ENCODE measurements at regions not wholly inside any gene's neighbourhood (a gene's known extent, or its start where the extent isn't known, plus 50 kb on each side); places are given as distances from the start of the nearest gene placed in this dataset.
"Not testable (repeated sequence)": the region's sequence is repeated elsewhere in the genome, so short reads cannot be mapped to it uniquely, and the experiment has no call there.

DNA sequence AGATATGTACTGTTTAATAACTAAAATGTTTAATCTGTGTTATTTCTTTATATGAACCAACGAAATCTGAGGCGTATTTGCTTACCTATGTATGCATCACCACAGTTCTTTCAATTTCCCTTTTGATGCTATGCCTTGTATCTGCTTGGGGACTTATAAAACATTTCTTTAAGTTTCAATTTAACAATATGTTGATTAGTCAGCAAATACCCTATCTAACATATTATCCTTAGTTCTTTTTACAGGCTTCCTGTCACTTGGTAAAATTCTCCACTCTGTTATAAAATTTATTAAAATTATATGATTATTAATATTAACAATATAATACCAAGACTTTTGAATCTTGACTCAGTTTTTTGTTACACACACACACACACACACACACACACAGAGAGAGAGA lies 174.3 kb downstream of the CPS1 start:
- DNase-seq (ENCODE audit: insufficient read length) (no peak), FAIRE-seq (no peak)

DNA sequence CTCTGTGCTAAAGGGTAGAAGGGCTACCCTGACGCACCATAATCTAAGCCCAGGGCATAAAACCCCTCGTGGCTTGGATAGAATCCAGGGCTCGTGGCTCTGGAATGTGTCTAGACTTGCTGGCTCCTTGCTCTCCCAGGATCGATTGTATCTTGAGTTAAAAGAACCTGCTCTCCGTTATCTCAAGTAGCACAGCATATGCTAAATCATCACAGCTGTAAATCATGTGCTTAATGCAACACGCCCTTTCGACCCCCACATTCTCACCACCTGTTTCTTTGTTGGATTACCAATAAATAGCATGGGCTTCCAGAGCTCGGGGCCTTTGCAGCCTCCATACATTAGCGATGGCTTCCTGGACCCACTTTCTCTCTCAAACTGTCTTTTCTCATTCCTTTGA lies 190.4 kb downstream of the CPS1 start:
- FAIRE-seq; DNase-seq (ENCODE audit: insufficient read length): not testable (repeated sequence)

More for the DNA sequence above, 174.3 kb downstream of the CPS1 start:
- TF ChIP-seq POLR2AphosphoS5 (IDR thresholded peaks at IDR 0.05; ENCODE audit: low read depth, low read length) (no peak), TAF1 (IDR thresholded peaks at IDR 0.05; ENCODE audit: borderline replicate concordance, low read depth, low read length) (no peak), POLR2A (IDR thresholded peaks at IDR 0.05; ENCODE audit: low read depth, low read length) (no peak)

DNA sequence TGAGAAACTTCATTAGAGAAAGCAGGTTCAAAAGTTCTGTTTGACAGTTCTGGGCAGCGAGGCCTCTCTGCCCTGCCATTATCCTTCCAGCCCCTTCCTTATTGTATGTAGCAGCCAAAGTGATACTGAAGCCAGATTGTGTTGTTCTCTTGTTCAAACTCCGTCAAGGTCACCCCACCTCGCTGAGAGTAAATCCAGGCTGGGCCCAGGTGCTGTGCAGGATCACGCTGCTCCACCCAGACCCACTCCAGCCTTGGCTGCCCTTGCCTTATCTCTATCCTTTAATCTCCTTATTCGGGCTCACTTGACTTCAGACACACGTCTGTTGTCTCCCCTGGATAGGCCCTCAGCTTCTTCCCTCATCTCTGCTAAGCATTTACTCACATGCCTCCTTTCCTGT lies 196.1 kb downstream of the CPS1 start:
- FAIRE-seq (no peak), DNase-seq (ENCODE audit: insufficient read length) (no peak)
- no peak for TF ChIP-seq POLR2AphosphoS5 (IDR thresholded peaks at IDR 0.05; ENCODE audit: low read depth, low read length)
- no peak for TF ChIP-seq POLR2A (IDR thresholded peaks at IDR 0.05; ENCODE audit: low read depth, low read length)
- TF ChIP-seq TAF1 (IDR thresholded peaks at IDR 0.05; ENCODE audit: borderline replicate concordance, low read depth, low read length), result no peak

DNA sequence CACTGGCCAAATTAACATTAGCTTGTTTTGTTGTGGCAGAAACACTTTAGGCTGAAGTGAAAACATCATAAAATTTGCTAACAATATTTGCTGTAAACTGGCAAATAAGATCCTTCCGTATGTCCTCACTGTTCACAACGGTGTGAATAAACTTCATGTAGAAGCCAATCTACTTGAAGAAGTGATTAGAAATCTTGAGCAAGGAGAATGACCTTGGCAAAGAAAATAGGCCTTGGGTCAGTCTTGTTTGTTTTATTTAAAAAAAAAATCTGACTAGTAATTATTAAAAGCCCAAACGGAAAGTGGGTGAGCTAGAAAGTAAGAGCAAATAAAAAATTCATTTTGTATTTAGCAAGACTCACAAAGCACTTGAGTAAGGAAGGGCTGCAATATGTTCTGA lies 197.0 kb downstream of the CPS1 start:
- TF ChIP-seq TAF1 (IDR thresholded peaks at IDR 0.05; ENCODE audit: borderline replicate concordance, low read depth, low read length) (no peak), POLR2AphosphoS5 (IDR thresholded peaks at IDR 0.05; ENCODE audit: low read depth, low read length) (no peak), POLR2A (IDR thresholded peaks at IDR 0.05; ENCODE audit: low read depth, low read length) (no peak)
- DNase-seq (ENCODE audit: insufficient read length) (no peak), FAIRE-seq (no peak)

DNA sequence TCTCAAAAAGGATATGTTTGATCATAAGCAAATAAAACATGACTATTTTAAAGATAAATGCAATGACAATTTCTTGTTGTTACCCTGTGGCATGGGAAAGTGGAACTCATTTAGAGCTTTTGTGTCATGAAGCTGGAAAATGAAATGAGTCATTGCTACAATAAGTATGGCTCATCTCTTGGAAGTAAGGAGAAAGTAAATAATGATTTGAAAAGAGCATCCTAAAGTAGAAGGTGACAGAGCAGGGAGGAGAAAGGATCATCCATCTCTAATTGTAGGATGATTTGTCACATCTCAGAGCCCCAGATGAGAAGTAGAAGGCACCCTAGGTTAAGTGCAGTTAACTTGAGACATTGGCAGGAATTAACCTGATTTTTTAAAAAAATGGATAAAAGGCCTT lies 200.5 kb downstream of the CPS1 start:
- FAIRE-seq (no peak), DNase-seq (ENCODE audit: insufficient read length) (no peak)

DNA sequence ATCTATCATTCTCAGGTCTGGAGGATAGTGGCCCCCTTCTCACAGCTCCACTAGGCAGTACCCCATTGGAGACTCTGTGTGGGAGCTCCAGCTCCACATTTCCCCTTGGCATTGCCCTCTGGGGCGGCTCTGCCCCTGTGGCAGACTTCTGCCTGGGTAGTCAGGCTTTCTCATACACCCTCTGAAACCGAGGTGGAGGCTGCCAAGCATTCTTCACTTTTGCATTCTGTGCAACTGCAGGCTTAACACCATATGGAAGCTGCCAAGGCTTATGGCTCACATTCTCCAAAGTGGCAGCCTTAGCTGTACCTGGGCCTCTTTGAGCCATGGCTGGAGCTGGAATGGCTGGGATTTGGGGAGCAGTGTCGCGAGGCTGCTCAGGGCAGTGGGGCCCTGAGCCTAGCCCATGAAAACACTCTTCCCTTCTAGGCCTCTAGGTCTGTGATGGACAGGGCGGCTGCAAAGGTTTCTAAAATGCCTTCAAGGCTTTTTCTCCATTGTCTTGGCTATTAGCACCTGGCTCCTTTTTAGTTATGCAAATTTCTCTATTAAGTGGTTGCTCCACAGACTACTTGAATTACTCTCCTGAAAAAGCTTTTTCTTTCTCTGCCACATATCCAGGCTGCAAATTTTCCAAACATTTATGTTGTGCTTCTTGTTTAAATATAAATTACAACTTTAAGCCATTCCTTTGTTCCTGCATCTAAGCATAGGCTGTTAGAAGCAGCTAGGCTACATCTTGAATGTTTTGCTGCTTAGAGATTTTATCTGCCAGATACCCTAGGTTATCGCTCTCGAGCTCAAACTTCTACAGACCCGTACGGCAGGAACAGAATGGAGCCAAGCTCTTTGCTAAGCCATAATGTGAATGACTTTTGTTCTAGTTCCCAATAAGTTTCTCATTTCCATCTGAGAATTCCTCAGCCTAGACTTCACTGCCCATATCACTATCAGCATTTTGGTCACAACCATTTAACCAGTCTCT lies 206.5 kb downstream of the CPS1 start:
- TF ChIP-seq TAF1 (IDR thresholded peaks at IDR 0.05; ENCODE audit: borderline replicate concordance, low read depth, low read length) (no peak), POLR2AphosphoS5 (IDR thresholded peaks at IDR 0.05; ENCODE audit: low read depth, low read length) (no peak), POLR2A (IDR thresholded peaks at IDR 0.05; ENCODE audit: low read depth, low read length) (no peak)
- FAIRE-seq (no peak), DNase-seq (ENCODE audit: insufficient read length) (no peak)

More for the DNA sequence above, 200.5 kb downstream of the CPS1 start:
- TF ChIP-seq POLR2A (IDR thresholded peaks at IDR 0.05; ENCODE audit: low read depth, low read length) (no peak), TAF1 (IDR thresholded peaks at IDR 0.05; ENCODE audit: borderline replicate concordance, low read depth, low read length) (no peak), POLR2AphosphoS5 (IDR thresholded peaks at IDR 0.05; ENCODE audit: low read depth, low read length) (no peak)

DNA sequence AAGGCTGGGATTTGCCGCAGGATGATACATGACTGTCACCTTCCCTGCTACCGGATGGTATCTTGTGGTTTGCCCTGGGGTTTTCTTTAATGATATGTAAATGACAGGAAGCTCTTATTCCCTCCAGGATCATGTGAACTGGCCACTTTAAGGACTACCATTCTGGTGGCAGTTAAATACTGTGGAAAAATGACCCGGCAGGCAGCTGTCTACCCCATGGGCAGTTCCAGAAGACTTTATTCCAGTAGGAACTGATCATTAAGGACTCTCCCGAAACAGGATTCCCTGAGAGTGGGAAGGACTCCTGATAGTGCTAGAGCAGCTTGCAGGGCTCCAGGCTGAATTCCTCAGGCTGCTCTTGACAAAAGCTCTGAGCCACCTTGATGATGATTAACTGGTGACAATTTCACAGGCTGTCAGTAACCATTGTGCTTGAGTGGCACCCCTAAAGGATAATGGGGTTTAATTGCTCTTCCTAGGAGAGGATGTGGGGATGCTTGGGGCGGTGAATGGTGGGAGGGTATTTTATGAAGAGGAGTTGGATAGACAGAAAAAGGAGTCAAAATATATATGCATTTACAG lies 212.0 kb downstream of the CPS1 start:
- no peak for FAIRE-seq

DNA sequence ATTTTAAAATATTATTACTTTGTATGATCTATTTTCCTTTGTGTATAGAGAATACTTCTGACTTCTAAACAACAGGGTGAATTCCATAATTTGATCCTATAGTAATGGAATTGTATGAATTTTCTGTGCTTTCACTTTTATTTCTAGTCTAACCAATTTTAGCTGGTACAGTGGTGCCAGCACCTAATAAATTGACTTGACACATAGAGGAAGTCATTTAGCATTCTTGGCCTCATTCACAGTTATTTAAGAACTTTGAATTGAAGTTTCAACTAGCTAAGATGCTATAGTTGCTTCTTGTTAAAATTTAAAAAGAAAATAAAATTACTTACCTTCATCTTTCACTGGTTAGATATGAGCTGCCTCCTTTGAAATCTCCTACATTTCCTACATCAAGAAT lies 220.4 kb downstream of the CPS1 start:
- TF ChIP-seq TAF1 (IDR thresholded peaks at IDR 0.05; ENCODE audit: borderline replicate concordance, low read depth, low read length) (no peak), POLR2AphosphoS5 (IDR thresholded peaks at IDR 0.05; ENCODE audit: low read depth, low read length) (no peak), POLR2A (IDR thresholded peaks at IDR 0.05; ENCODE audit: low read depth, low read length) (no peak)
- FAIRE-seq (no peak), DNase-seq (ENCODE audit: insufficient read length) (no peak)

More for the DNA sequence above, 212.0 kb downstream of the CPS1 start:
- TF ChIP-seq POLR2AphosphoS5 (IDR thresholded peaks at IDR 0.05; ENCODE audit: low read depth, low read length), result no peak
- TF ChIP-seq POLR2A (IDR thresholded peaks at IDR 0.05; ENCODE audit: low read depth, low read length), result no peak
- TF ChIP-seq TAF1 (IDR thresholded peaks at IDR 0.05; ENCODE audit: borderline replicate concordance, low read depth, low read length), result no peak
- no peak for DNase-seq (ENCODE audit: insufficient read length)

DNA sequence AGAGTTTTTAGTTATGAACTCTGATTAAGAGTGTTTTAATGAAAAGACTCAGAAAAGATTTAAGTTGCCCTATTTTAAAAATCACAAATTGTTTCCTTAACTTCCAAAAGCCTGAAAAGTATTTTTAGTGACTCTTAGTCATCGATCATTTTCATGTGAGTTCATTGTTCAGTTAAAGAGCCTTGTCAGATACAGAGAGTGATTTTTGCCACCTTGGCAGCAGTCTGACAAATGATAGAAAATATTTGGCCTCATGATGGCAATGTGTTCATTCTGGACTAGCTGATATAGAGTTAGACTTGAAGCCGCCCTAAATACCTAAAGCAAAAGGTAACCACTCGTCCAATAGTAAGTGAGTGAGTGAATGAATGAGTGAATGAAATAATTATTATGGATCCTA lies 225.8 kb downstream of the CPS1 start:
- FAIRE-seq (no peak), DNase-seq (ENCODE audit: insufficient read length) (no peak)
- TF ChIP-seq POLR2AphosphoS5 (IDR thresholded peaks at IDR 0.05; ENCODE audit: low read depth, low read length), result no peak
- TF ChIP-seq TAF1 (IDR thresholded peaks at IDR 0.05; ENCODE audit: borderline replicate concordance, low read depth, low read length), result no peak
- no peak for TF ChIP-seq POLR2A (IDR thresholded peaks at IDR 0.05; ENCODE audit: low read depth, low read length)

DNA sequence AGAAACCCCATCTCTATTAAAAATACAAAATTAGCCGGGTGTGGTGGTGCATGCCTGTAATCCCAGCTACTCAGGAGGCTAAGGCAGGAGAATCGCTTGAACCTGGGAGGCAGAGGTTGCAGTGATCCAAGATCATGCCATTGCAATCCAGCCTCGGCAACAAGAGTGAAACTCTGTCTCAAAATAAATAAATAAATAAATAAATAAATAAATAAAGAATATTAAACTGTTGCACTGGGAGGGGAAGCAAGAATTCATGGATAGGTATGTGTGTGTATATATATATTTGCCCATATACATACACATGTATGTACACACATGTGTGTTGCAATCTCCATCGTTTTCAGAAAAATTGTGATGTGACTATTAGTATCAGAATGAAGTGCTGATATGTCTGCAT lies 231.4 kb downstream of the CPS1 start:
- FAIRE-seq; DNase-seq (ENCODE audit: insufficient read length): not testable (repeated sequence)

DNA sequence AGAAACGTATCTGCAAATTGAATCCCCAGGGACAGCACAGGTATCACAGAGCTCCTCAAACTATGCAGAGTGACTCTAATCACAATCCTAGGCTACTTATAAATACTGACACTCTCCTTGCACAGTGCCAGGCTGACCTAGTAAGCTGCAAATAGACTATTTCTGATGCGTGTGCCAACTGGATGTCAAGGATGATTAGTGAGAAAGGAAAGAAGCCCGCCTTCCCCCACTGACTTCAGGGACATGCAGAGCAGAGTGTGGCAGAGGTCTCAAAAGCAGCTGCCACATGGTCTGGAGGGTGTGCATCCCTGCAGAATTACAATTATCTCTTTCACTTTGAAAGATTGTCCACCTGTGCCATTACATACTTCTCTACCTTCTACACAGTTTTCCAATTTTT lies 235.6 kb downstream of the CPS1 start:
- FAIRE-seq, result no peak
- TF ChIP-seq POLR2AphosphoS5 (IDR thresholded peaks at IDR 0.05; ENCODE audit: low read depth, low read length) (no peak), TAF1 (IDR thresholded peaks at IDR 0.05; ENCODE audit: borderline replicate concordance, low read depth, low read length) (no peak), POLR2A (IDR thresholded peaks at IDR 0.05; ENCODE audit: low read depth, low read length) (no peak)
- DNase-seq (ENCODE audit: insufficient read length), result no peak

DNA sequence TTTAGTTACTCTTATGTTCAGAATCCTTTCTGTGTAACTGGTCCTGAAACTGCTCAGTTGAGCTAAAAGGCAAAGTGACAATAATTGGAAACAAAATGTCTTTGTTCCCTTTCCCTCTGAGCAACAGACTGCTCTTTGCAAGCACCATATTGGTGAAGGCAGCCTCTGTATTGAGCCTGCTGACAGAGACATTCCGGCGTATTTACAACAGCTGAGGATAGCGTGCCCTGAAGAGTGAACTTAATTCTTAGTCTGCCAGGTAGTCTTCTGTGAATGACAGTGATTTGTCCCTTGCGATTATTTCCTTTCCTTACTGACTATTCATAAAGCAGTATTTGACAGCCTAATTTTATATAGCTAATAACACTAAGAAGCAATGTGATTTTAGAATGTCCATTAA lies 239.1 kb downstream of the CPS1 start:
- DNase-seq (ENCODE audit: insufficient read length) (no peak), FAIRE-seq (no peak)
- TF ChIP-seq POLR2AphosphoS5 (IDR thresholded peaks at IDR 0.05; ENCODE audit: low read depth, low read length) (no peak), TAF1 (IDR thresholded peaks at IDR 0.05; ENCODE audit: borderline replicate concordance, low read depth, low read length) (no peak), POLR2A (IDR thresholded peaks at IDR 0.05; ENCODE audit: low read depth, low read length) (no peak)

Data from GM12892 (cell line).